HCT116 (cell line): ENCODE measurements at regions not wholly inside any gene's neighbourhood (a gene's known extent, or its start where the extent isn't known, plus 50 kb on each side); places are given as distances from the start of the nearest gene placed in this dataset.

ENCODE experiments used
- CBX3 ChIP-seq: IDR thresholded peaks from 2 replicates; pipeline ENCODE4 v1.6.1; 2012; ENCODE audit warnings: low read depth
- CEBPB ChIP-seq: IDR thresholded peaks from 2 replicates; pipeline ENCODE4 v1.6.1; 2012; ENCODE audit warnings: low read depth
- EGR1 ChIP-seq: IDR thresholded peaks from 2 replicates; pipeline ENCODE4 v1.6.1; 2012; ENCODE audit warnings: low read depth
- EZH2 ChIP-seq: fragments of 200-600 bp; sonication (generic); IDR thresholded peaks from 2 replicates; pipeline ENCODE4 v1.6.1; 2017; ENCODE audit warnings: antibody characterized with exemption, mixed run types
- MAX ChIP-seq: IDR thresholded peaks from 2 replicates; pipeline ENCODE4 v1.6.1; 2012
- POLR2A ChIP-seq: IDR thresholded peaks from 2 replicates; pipeline ENCODE4 v1.7.0; 2011; ENCODE audit warnings: borderline replicate concordance; ENCODE audit not compliant: insufficient read depth, insufficient read length; ENCODE audit errors: extremely low read depth
- POLR2AphosphoS5 ChIP-seq: IDR thresholded peaks from 2 replicates; pipeline ENCODE4 v1.6.1; 2011; ENCODE audit warnings: mild to moderate bottlenecking, low read depth, low read length, moderate library complexity
- RAD21 ChIP-seq: IDR thresholded peaks from 2 replicates; pipeline ENCODE4 v1.6.1; 2012; ENCODE audit warnings: low read depth, mild to moderate bottlenecking
- SIN3A ChIP-seq: IDR thresholded peaks from 2 replicates; pipeline ENCODE4 v1.6.1; 2012; ENCODE audit warnings: low read depth
- ZBTB33 ChIP-seq: IDR thresholded peaks from 2 replicates; pipeline ENCODE4 v1.6.1; 2011; ENCODE audit warnings: mild to moderate bottlenecking, low read length, moderate library complexity; ENCODE audit not compliant: insufficient replicate concordance; ENCODE audit errors: extremely low read depth
- ZNF274 ChIP-seq: fragments of 200-500 bp; sonication (Bioruptor generic); IDR thresholded peaks from 2 replicates; pipeline ENCODE4 v1.6.1; 2014; ENCODE audit warnings: mild to moderate bottlenecking, low read depth, low read length, inconsistent platforms
- TF ChIP-seq, protein P1 (sequence below), 3 experiments: fragments of 200-600 bp in 1 of 3; sonication (generic) in 1 of 3; IDR thresholded peaks in 2 of 3; conservative IDR thresholded peaks in 1 of 3; 2 replicates each; pipeline ENCODE4 v1.5.1; 2012 to 2017; ENCODE audit warnings: low read depth in 2 of 3, low read length in 2 of 3, antibody characterized with exemption in 1 of 3, borderline replicate concordance in 1 of 3, control low read depth in 1 of 3, mild to moderate bottlenecking in 1 of 3, mixed read lengths in 1 of 3, mixed run types in 1 of 3, moderate library complexity in 1 of 3; ENCODE audit not compliant: insufficient read depth in 1 of 3
- TF ChIP-seq, protein P2 (sequence below): IDR thresholded peaks from 2 replicates; pipeline ENCODE4 v1.6.1; 2012; ENCODE audit warnings: low read depth

DNA sequence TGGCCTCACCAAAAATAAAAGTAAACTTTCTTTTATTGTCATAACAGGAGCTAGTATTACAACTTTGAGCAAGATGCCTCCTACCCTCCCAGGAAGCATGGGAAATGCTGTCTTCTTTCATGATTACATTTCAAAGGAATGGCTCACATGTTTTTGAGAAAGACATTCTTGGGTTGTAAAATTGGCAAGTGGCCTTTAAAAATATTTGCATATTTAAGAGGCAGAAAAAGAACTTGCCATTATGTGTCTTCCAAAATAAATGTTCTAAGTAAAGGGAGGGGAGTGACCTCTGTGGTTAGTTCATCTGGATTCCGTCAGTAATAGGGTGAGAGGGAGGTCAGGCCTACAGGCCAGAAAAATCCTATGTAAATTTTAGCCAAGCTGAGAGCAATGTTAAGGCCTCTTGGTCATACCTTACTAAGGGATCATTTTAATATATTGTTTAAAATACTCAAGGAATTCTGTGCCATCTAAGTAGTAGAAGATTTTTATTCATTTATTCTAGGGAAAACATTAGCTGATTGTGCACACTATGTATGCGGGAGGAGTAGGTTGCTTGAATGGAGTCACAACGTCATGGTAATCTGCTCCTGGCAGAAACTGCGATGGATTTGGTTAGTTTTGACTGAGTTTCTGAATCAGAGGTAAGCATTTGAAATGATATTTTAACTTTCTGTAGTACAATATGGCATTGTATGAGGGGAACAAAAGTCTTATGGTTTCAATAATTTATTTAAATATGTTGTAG is 1485.7 kb upstream of the CDH9 start:
- TF ChIP-seq, protein P1, sequence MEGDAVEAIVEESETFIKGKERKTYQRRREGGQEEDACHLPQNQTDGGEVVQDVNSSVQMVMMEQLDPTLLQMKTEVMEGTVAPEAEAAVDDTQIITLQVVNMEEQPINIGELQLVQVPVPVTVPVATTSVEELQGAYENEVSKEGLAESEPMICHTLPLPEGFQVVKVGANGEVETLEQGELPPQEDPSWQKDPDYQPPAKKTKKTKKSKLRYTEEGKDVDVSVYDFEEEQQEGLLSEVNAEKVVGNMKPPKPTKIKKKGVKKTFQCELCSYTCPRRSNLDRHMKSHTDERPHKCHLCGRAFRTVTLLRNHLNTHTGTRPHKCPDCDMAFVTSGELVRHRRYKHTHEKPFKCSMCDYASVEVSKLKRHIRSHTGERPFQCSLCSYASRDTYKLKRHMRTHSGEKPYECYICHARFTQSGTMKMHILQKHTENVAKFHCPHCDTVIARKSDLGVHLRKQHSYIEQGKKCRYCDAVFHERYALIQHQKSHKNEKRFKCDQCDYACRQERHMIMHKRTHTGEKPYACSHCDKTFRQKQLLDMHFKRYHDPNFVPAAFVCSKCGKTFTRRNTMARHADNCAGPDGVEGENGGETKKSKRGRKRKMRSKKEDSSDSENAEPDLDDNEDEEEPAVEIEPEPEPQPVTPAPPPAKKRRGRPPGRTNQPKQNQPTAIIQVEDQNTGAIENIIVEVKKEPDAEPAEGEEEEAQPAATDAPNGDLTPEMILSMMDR (IDR thresholded peaks at IDR 0.05 in 2 of 3, conservative IDR thresholded peaks at IDR 0.05 in 1 of 3; ENCODE audit: borderline replicate concordance in 1 of 3, insufficient read depth in 1 of 3, low read depth in 2 of 3, low read length in 2 of 3), result no peak
- TF ChIP-seq POLR2AphosphoS5, result no peak
- no peak for TF ChIP-seq ZBTB33
- no peak for TF ChIP-seq CEBPB
- no peak for TF ChIP-seq EZH2
- TF ChIP-seq, protein P2, sequence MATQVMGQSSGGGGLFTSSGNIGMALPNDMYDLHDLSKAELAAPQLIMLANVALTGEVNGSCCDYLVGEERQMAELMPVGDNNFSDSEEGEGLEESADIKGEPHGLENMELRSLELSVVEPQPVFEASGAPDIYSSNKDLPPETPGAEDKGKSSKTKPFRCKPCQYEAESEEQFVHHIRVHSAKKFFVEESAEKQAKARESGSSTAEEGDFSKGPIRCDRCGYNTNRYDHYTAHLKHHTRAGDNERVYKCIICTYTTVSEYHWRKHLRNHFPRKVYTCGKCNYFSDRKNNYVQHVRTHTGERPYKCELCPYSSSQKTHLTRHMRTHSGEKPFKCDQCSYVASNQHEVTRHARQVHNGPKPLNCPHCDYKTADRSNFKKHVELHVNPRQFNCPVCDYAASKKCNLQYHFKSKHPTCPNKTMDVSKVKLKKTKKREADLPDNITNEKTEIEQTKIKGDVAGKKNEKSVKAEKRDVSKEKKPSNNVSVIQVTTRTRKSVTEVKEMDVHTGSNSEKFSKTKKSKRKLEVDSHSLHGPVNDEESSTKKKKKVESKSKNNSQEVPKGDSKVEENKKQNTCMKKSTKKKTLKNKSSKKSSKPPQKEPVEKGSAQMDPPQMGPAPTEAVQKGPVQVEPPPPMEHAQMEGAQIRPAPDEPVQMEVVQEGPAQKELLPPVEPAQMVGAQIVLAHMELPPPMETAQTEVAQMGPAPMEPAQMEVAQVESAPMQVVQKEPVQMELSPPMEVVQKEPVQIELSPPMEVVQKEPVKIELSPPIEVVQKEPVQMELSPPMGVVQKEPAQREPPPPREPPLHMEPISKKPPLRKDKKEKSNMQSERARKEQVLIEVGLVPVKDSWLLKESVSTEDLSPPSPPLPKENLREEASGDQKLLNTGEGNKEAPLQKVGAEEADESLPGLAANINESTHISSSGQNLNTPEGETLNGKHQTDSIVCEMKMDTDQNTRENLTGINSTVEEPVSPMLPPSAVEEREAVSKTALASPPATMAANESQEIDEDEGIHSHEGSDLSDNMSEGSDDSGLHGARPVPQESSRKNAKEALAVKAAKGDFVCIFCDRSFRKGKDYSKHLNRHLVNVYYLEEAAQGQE, result no peak
- no peak for TF ChIP-seq POLR2A
- no peak for TF ChIP-seq EGR1
- TF ChIP-seq MAX, result no peak
- TF ChIP-seq RAD21, result no peak
- TF ChIP-seq SIN3A, result no peak
- no peak for TF ChIP-seq CBX3
- TF ChIP-seq ZNF274, result no peak
